Midbrain (tissue), 1 donor: ENCODE measurements at regions not wholly inside any gene's neighbourhood (a gene's known extent, or its start where the extent isn't known, plus 50 kb on each side); places are given as distances from the start of the nearest gene placed in this dataset.

Experiments used
- DNase-seq: peaks from one replicate; lab custom pipeline; 2025; lab: John Stamatoyannopoulos, UW

DNA sequence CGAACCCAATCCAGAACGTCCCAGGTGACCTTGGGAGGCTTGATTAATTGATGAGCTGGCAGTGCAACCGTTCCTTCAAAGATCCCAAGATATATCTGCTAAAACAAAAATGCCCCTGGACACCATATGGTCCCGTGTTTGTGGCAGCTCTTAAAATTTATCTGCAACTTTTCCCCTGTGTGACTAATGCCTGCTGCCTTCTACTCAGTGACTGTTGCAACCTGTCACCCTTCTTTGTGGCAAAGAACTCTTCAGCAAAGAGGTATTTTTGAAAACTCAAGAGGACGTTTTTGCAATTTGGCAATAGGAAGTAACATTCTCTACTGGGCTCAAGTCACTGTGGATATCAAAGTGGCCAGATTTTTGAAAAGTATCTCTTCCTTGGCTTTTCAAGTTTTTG, 75.8 kb upstream of the SOD3 start:
- no peak for DNase-seq

- no peak for DNase-seq
Measured at GRCh38 chr4:24720436-24720835, 74.9 kb upstream of the SOD3 start.

DNA sequence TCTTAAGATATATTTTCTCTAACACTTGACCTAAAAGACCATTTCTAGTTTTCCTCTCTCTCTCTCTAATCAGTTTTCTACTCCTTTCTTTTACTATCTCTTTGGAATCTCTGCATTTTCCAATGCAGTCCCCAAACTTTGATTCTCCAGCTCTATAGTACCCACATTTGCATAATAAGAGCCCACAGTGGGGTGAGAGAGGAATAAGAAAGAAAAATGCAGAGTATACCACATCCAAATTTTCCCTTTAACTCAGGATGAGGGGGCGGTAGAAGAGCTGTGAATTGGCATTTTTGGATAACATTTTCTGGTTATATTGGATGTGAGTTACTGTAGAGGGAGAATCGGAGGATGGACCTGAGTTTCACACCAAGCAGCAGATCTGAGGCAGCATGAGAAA, 74.4 kb upstream of the SOD3 start:
- DNase-seq = no peak

GRCh38 chr4:24722026-24722568, 73.3 kb upstream of the SOD3 start:
- no peak for DNase-seq

GRCh38 chr4:24727390-24728224, 67.8 kb upstream of the SOD3 start:
- no peak for DNase-seq

GRCh38 chr4:24729119-24729730, 66.1 kb upstream of the SOD3 start:
- no peak for DNase-seq

DNA sequence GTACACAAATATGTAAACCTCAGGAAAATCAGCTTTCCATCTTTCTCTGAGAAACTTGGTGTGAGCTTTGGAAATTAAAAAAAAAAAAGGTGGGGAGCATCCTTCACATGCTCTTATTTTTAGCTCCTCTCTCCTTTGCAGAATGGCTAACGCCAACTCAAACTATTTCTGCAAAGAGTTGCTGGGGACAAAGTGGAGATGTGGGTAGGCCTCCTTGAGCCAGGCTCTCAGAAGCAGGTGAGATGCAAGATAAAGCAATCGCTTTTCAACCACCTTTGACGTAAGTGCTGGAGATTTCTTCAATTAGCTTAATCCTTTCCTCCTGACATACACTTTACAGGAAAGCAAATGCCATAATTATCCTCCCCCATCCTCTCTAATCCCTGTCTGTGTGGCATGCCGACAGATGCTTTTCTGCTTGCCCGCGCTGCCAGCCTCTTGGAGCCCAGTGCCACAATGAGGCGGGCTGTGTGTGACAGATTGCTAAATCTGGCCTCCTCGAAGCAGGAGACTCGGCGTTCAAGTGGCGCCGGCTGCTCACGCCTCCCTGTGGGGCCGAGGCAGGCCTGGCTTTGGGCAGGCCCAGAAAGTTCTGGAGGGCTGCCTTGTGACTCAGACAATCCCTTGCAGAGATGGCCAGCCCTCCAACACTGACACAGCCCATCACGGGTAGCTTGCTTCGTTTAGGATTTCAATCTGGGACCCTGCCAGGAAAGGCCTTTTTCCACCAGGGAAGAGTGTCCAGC, 64.9 kb upstream of the SOD3 start:
- no peak for DNase-seq

- DNase-seq = no peak
Measured at GRCh38 chr4:24731448-24731847, 63.9 kb upstream of the SOD3 start.

DNA sequence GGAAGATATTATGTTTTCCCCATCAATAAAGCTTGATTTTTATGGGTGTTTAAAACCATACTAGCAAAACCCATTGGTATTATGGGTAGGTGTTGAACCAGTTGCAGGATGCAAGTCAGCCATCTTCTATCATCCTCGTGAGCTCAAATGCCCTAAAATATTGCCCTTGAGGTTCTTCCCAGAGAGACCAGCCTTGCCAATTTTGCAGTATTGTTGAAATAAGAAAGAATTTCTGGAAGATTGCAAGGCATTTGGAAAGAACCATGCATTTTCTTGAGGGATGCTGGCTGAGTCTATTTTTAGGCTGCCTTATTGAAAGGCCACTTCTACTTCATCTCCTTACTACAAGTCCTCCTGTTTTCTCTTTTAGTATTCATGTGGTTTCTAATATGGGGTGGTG, 60.9 kb upstream of the SOD3 start:
- no peak for DNase-seq

DNA sequence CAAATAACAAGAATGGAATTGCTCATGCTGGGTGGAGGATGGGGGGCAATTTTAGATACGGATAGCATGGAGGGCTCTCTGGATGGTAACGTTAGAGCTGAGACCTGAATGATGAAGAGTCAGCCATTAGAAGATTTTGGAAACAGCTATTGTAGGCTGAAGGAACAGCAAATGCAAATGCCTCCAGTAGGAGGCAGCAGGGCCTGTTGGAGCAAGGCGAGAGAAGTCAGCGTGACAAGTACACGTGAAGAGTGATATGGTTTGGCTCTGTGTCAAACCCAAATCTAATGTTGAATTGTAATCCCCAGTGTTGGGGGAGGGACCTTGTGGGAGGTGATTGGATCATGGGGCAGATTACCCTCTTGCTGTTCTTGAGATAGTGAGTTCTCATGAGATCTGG, 59.3 kb upstream of the SOD3 start:
- no peak for DNase-seq

DNA sequence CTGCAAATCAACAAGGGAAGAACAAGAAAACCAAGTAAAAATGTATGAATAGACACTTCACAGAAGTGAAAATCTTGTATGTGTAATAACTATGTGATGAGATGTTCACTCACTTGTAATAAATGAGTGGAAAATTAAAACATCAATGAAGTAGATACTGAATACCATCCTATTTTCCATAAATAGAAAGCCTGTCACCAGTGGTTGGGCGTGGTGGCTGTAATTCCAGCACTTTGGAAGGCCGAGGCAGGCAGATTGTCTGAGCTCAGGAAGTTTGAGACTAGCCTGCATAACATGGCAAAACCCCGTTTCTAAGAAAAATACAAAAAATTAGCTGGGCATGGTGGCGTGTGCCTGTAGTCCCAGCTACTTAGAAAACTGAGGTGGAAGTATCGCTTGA, 53.5 kb upstream of the SOD3 start:
- no peak for DNase-seq

DNA sequence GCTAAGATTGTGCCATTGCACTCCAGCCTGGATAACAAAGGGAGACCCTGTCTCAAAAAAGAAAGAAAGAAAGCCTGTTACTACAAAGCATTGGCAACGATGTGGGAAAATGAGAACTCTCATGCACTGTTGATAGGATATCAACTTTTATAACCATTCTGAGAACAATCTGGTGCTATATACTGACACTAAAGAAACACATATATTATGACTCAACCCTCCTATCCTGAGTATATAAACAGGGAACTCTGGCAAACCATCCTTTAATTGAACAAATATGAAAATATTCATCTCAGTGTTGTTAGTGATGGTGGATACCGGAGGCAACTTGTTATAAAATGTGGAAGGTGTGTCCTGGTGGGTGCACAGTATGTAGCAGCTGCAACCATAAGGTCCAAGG, 53.0 kb upstream of the SOD3 start:
- no peak for DNase-seq

- DNase-seq = no peak
Measured at GRCh38 chr4:24742773-24743172, 52.6 kb upstream of the SOD3 start.

GRCh38 chr4:24743206-24743605, 52.2 kb upstream of the SOD3 start:
- no peak for DNase-seq

DNA sequence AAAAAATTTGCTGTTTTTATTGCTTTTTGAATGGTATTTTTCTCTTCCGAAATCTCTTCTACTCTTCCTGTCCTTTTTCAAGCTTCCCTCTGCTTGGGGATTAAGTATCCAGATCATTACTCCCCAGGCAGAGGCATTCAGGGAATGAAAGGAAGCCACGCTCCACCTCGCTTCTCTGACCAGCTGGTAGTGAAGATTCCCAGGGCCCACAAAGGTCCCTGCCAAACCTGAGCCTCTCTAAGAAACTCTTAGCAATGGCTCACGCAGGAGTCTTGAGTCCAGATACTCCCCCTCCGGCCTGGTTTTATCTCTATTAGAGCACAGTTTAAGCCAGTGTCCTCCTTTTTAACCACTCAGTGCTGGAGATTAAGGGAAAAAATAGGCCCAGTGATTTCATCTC, 51.4 kb upstream of the SOD3 start:
- no peak for DNase-seq

GRCh38 chr4:24745172-24745895, 50.0 kb upstream of the SOD3 start:
- DNase-seq = no peak
